Fibroblast of villous mesenchyme (primary cell): ENCODE measurements at regions not wholly inside any gene's neighbourhood (a gene's known extent, or its start where the extent isn't known, plus 50 kb on each side); places are given as distances from the start of the nearest gene placed in this dataset.

Experiments used
- DNase-seq: peaks from one replicate; pipeline ENCODE4 v3.0.0-alpha.2; 2010; ENCODE audit warnings: low read depth
- H3K4me3 ChIP-seq: 2 replicates; pipeline ENCODE4 v1.5.1; 2011; ENCODE audit warnings: low read depth, mild to moderate bottlenecking, low read length
- TF ChIP-seq, protein P1 (sequence below): IDR thresholded peaks from 2 replicates; pipeline ENCODE4 v1.5.1; 2012; ENCODE audit warnings: low read depth, mild to moderate bottlenecking, low read length; ENCODE audit not compliant: insufficient read depth

DNA sequence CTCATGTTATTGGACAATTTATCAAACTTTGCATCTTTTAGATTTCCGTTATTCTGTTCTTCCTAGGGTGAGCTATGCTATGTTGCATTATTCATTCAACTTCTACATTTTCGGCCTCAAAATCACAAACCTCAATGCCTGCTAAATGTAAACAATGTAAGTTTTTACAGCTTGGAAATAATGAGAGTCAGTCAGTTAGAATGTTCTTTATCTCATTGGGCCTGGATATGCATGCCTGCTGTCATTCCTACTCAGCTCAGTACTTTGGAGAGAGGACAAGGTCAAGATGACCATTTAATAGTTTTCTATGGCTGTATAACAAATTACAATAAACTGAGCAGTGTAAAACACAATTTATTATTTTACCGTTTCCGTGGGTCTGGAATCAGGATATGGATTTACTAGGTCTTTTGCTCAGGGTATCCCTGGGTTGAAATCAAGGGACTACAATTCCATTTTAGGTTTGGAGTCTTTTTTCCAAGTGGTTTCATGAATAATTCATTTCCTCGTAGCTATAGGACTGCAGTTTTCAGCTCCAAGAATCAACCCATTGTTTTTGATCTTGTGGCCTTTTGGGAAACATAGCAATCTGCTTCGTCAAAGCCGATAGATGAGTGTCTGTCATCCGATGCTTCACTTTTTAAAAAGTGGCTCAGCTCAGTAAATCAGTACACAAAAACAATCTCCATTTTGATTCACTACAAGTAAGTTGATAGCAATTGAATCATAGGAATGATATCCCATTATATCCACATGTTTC, 1143.2 kb upstream of the CDH6 start:
- DNase-seq = no peak

DNA sequence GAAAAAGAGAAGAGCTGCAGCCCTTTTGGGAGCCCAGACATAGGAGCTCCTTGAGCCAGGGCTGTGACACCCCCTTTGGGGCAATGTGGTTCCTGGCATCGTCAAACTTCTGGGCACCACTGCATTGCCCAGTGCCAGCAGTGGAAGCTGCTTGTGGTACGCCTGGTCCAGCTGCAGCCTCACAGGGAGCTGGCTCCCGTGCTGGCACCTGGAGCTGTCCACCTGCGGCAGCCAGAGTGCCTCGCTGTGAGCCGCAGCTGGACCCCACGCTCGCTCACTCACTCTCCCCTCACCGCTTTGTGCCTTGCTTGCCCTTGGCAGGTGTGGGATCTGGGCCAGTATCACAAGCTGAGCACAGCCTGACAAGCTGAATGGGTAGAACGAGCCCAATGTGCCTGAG, 1150.8 kb upstream of the CDH6 start:
- TF ChIP-seq, protein P1, sequence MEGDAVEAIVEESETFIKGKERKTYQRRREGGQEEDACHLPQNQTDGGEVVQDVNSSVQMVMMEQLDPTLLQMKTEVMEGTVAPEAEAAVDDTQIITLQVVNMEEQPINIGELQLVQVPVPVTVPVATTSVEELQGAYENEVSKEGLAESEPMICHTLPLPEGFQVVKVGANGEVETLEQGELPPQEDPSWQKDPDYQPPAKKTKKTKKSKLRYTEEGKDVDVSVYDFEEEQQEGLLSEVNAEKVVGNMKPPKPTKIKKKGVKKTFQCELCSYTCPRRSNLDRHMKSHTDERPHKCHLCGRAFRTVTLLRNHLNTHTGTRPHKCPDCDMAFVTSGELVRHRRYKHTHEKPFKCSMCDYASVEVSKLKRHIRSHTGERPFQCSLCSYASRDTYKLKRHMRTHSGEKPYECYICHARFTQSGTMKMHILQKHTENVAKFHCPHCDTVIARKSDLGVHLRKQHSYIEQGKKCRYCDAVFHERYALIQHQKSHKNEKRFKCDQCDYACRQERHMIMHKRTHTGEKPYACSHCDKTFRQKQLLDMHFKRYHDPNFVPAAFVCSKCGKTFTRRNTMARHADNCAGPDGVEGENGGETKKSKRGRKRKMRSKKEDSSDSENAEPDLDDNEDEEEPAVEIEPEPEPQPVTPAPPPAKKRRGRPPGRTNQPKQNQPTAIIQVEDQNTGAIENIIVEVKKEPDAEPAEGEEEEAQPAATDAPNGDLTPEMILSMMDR = no peak
- DNase-seq = no peak
- no peak overlapping the region for H3K4me3 ChIP-seq

More for the DNA sequence above, 1143.2 kb upstream of the CDH6 start:
- TF ChIP-seq, protein P1 = no peak
- H3K4me3 ChIP-seq = no peak overlapping the region

DNA sequence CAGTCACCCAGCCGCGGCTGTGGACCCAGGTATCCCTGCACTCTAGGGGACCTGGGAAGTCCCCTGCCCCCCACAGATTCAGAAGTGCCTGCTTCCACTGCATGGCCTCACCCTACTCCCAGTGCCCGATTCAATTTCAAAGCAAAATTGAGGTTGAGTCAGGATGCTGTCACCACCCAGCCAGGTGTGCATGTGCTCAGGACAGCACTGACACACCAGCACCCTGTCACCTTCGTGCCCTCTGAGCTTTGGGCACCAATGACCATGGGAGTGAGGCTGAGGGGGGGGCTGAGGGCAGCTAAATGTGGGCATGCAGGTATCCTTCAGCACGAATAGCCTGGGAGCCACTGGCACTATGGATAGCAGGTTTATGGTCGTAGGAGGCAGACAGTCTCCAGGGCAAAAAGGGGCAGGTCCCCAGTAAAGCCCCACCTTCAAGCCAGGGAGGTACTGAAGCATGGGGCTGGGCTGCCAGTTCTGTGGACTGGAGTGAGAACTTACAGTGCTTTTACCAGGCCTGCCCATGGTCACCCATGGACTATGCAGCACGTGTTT, 1151.6 kb upstream of the CDH6 start:
- TF ChIP-seq, protein P1 = no peak
- H3K4me3 ChIP-seq = no peak overlapping the region
- no peak for DNase-seq

DNA sequence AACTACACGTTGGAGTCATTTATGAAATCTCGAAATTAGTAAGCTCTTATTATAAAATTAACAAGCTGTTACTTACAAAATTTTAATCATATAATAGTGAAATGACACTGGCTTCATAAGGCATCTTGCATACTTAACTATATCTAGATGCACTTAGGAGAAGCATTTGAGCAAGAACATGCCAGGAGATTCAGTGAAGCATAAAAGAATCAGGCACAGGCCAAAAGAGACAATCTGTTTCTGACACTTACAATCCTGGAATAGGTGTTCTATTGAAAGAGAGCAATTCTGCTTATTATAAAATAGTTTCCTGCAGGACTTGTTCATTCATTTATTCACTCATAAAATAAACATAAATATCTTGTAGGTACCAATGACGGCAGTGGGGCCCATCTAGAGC, 1152.2 kb upstream of the CDH6 start:
- DNase-seq = no peak
- TF ChIP-seq, protein P1 = no peak
- no peak overlapping the region for H3K4me3 ChIP-seq

DNA sequence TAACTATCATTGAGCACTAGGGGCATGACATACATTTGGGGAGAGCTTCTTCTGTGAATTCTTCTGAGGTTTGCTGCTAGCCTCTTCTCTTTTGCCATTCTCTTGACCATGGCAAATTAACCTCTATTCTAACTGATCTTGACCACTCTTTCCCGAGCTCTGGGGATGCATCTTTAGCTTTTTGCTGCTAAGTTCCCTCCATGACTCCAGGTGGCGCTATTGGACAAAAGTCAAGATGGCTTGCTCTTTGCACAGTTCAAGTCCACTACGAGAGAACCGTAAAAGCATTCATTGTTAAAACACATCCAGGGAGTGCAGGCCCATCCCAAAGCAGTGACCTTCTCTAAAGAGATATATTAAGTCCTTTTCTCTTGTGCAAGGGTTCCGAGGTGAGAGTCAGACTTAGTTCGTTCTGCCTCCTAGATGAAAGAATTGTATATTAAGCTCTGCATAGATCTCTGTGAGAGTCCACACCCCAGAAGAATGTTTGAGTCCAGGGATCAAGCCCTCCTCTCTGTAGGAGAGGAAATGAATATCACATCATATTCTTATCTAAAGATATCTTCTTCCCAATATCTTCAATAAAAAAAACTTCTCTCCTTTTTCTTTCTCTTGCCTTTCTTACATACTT, 1152.9 kb upstream of the CDH6 start:
- TF ChIP-seq, protein P1 = no peak
- DNase-seq = peak; percentile 3
- H3K4me3 ChIP-seq = no peak overlapping the region

DNA sequence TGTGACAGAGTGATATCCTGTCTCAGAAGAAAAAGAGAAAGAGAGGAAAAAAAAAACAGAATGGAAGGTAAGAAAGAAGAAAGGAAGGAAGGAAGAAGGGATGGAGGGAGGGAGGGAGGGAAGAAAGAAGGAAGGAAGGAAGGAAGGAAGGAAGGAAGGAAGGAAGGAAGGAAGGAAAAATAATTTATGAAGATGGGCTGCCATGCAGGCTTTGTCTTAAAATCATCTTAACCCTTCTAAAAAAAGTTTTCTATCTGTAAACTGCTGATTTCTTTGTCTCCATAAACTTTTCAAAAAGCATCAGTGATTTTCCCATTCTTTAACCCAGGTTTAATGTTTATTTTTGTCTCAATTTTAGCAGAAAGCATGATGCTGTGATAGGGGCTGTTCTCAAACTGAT, 1154.1 kb upstream of the CDH6 start:
- TF ChIP-seq, protein P1 = no peak
- DNase-seq = no peak
- H3K4me3 ChIP-seq = no peak overlapping the region
